Effector CD8-positive, alpha-beta T cell (primary cell): ENCODE measurements at regions not wholly inside any gene's neighbourhood (a gene's known extent, or its start where the extent isn't known, plus 50 kb on each side); places are given as distances from the start of the nearest gene placed in this dataset.
"Not testable (repeated sequence)": the region's sequence is repeated elsewhere in the genome, so short reads cannot be mapped to it uniquely, and the experiment has no call there.

Experiments used
- DNase-seq: peaks from one replicate; lab custom pipeline; 2025; lab: John Stamatoyannopoulos, UW

DNA sequence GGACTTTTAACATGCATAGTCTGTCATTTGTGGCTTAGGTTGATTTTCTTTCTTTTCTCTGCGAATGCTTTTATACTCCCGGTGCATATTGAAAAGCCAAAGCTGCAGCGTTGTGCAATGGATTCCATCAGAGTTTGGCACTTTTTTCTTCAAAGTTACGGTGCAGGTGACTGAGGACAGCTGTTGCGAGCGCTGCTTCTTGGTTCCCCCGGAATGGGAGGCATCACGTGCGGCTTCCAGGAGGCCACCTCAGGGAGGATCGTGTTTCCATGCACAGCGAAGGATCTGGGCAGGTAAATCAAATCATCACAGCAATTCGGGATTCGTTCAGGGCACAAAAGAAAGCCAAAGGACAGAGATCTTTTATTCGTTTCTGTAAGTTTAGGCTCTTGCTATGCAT lies 109.6 kb upstream of the ALKAL2 start:
- DNase-seq = no peak

DNA sequence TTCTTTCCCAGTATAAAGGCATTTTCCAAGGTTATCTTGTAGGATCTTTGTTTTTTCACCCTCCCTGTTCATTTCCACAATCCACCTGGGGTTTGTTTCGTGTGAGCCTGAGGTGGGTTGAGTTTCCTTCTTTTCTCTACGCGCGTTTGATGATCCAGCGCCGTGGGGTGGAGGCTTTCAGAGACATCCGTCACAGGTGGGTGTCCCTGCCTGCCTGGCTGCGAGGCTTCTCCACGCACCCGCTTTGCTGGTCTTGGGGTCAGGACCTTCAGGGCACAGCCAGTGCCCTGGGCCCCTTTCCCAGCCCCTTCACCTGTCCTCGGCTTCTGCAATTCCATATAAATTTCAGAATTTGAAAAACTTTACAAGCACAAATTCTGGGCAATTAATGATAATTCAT lies 109.0 kb upstream of the ALKAL2 start:
- DNase-seq = no peak

DNA sequence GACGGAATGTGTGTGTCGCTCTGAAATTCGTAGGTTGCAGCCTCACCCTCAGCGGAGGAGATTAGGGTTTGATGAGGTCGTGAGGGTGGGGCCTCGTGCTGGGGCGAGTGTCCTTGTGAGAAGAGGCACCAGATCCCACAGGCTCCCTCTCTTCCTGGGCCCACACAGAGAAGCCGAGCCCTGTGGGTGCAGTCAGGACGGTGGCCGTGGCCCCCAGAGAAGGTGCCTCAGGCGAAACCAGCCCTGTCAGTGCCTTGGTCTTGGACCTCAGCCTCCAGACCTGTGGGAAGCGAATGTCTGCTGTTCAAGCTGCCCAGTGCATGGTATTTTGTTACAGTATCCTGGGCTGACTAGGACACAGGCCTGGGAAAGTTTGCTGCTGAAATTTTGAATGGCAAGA lies 108.0 kb upstream of the ALKAL2 start:
- DNase-seq = no peak

DNA sequence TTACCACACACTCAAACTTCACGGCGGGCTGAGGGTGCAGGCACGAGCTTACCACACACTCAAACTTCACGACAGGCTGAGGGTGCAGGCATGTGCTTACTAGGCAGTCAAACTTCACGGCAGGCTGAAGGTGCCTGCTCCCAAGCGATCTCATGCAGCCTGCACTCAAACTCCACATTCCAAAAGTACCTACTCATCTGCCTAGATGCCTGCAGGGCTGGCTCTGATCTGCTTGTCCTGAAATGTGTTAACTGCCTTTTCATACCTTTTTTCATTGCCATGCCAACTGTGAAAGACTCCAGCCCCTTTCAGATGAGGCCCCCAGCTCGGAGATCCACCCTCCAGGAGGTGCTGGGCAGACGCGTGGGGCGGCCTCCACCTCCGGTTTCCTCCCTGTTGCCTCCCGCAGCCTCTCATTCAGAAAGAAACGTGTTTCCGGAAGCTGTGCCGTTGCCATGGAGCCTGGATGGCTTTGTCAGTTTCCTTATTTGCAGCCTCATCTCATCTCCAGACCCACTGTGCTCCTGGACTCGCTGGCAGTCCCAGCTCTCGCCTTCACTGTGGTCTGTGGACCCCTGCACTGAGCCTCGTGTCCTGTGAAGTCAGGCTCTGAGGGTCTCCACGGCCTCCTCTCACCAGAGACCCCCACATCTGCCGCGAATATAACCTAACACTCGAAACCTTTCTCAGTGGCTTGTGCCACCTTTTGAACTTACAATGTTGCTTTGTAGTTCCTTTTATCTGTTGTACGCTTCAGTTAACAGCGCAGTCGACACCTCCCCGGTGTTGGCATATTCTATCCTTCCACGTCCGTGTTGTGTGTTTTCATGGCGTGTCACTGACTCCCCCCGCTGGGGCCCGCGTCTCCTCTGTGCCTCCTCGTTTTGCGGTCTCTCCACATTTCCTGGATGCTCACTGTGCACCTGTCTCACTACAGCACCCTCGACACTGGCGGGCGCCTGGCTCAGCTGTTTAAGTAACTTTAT lies 106.1 kb upstream of the ALKAL2 start:
- DNase-seq = peak; percentile 26

DNA sequence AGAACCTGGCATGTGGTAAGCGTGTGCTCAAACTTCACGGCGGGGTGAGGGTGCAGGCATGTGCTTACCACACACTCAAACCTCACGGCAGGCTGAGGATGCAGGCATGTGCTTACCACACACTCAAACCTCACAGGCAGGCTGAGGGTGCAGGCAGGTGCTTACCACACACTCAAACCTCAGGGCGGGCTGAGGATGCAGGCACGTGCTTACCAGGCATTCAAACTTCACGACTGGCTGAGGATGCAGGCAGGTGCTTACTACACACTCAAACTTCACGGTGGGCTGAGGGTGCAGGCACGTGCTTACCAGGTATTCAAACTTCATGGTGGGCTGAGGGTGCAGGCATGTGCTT lies 105.0 kb upstream of the ALKAL2 start:
- DNase-seq = no peak

DNA sequence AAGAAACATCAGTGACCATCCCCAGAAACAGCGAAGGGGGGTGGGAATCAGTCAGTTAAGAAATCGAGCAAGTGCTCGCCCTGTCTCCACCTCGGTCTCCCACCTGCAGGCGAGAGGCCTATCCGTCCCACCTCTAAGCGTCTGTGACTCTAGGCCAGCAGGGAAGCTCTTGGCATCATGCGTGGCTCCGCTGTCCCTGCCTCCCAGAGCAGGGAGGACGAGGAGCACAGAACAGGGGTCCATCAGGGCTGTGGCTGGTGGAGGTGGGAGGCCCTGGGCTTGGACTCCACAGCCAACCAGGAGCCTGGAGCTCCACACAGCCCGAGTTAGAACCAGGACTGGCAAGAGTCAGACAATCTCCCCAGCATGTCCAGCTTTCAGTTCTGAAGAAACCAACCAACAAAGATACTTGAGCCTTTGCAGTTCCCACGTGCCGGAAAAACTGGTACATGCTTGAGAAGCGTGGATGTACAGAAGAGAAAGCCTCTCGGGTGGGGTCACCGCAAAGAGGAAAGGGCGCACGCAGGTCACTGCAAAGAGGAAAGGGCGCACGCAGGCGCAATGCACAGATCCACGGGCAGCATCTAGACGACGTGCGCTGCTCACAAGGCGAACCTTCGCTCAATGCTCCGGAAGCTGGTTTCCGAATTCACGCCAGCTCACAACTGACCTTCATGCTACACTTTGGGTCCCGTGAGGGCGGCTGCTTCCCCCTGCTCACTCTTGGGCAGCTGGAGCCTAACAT lies 104.5 kb upstream of the ALKAL2 start:
- DNase-seq = no peak

DNA sequence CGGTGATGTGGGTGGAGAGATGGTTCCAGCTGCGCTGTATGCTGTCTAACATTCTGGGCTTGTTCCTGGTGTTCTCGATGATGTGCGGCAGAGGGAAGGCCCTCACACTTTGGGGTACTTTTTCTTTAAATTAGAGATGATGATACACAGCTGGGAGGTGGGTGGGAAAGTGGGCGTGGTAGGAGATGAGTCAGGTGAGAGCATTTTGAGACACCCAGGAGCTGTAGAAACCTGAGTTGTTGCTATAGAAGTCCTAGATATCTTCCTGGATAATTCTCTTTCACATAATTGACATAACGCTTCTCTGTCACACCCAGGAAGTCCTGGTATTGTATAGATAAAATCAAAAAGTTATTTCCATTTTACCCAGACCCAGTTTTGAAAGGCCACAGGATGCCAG lies 103.8 kb upstream of the ALKAL2 start:
- DNase-seq = no peak

DNA sequence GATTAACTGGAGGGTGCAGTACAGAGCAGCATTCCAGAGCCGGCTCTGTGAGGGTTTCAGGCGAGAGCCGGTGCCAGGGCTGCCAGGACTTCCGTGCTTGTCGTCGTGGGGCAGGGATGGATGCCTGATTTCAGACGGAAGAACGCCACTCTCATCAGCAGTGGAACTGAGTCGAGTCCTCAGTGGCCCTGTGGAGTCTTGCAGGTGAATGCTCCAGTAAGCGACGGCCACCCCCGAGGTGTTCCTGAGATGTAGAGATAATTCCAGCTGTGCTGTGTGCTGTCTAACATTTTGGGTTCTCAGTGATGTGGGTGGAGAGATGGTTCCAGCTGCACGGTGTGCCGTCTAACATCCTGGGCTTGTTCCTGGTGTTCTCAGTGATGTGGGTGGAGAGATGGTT lies 103.1 kb upstream of the ALKAL2 start:
- DNase-seq = no peak

DNA sequence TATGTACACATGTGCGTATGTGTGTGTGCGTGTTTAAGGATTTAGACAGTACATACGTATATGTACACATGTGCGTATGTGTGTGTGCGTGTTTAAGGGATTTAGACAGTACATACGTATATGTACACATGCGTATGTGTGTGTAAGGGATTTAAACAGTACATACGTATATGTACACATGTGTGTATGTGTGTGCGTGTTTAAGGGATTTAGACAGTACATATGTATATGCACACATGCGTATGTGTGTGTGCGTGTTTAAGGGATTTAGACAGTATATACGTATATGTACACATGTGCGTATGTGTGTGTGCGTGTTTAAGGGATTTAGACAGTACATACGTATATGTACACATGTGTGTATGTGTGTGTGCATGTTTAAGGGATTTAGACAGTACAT lies 102.1 kb upstream of the ALKAL2 start:
- not testable (repeated sequence) for DNase-seq

DNA sequence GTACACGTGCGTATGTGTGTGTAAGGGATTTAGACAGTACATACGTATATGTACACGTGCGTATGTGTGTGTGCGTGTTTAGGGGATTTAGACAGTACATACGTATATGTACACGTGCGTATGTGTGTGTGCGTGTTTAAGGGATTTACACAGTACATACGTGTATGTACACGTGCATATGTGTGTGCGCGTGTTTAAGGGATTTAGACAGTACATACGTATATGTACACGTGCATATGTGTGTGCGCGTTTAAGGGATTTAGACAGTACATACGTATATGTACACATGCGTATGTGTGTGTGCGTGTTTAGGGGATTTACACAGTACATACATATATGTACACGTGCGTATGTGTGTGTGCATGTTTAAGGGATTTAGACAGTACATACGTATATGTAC lies 100.9 kb upstream of the ALKAL2 start:
- DNase-seq = not testable (repeated sequence)

DNA sequence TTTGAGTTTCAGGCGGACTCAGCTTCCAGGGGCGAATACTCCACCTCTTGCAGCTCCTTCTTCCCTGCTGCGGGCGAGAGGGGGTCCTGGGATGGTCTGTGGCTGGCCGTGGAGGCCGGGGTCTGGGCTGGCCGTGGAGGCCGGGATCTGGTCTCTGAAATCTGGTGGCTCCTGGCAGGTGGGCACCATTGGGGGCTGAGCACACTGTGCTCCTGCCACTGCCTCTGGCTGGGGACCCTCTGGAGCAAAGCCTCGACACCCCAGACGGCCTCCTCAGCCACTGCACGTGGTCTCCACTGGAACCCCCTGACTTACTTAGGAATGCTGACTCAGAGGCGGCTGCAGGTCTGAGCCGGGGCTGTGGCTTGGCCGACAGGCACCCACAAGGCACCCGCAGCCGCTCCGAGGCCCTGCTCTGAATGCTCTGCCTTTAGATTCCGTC lies 100.1 kb upstream of the ALKAL2 start:
- DNase-seq = no peak

DNA sequence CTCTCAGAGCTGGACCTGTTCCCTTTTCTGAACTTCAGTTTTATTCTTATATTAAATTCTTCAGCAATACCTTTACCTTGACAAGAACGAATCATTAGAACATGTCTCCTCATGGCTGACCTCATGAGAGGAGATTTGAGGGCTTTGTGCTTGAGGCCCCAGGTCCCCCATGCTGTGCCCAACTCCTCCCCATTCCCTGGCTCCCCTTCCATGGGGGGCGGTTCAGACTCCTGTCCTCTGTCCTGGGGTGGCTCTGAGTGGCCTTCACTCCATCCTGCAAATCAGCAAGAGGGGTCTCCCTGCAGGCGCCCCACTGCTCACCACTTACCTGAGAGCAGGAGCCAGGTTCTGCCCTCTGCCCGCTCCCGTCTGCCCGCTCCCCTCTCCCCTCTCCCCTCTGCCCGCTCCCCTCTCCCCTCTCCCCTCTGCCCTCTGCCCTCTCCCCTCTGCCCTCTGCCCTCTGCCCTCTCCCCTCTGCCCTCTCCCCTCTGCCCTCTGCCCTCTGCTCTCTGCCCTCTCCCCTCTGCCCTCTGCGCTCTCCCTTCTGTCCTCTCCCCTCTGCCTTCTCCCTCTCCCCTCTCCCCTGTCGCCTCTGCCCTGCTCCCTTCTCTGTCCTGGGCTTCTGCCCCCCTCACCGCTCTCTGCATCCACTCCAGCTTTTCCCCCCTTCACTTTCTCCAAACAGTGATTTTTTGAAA lies 98.7 kb upstream of the ALKAL2 start:
- no peak for DNase-seq

DNA sequence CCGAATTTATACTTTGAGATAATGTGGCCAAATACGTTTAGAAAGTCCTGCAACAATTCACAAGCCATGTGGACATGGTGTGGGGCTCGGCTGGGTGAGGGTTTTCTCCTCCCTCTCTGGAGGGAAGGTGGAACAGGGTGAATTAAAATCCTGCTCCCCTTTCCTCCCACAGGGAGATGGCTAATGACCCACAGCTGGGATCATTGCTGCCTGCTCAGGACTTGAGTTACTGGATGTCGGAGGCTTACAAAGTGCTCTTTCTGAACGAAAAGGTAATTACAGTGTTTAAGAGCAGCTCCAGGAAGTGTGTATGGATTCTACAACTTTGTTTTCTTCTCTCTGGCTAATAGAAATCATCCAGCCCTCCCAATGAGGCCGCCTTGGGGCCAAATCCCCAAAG lies 97.9 kb upstream of the ALKAL2 start:
- no peak for DNase-seq

DNA sequence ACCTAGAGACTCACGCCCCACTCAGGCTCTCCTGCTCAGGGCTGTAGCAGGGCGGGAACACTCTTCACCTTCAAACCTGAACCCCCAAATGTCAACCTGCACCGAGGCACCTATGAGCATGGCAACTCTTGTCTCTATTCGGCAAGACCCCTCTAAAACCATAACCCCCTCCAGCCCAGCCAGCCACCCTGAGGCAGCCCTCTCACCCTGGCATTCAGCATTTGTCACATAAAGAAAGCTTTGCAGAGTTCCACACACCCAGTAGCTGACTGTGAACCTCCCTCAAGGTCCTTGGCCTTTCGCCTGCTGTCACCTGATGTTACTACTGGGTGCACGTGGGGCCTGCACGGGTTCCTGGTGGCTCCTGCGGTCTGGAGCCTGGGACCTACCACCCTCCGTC lies 97.2 kb upstream of the ALKAL2 start:
- DNase-seq = no peak

DNA sequence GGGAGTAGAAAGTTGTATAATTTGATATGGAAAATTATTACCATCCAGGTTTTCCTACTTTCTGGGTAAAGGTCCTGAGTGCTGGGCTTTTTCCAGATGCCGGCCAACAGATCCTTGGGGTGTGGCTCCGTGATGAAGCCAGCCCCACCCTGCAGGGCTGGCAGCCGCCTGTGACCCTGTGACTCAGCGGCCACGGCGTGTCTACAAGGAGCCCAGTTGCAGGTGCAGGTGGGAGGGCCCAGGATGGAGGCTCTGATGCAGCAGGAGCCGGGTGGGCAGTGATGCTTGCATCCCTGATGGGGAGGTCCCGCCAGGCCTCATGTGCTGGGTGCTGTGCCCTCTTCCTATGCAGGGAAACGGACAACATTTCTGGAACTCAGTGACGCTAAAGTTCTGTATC lies 96.0 kb upstream of the ALKAL2 start:
- no peak for DNase-seq

DNA sequence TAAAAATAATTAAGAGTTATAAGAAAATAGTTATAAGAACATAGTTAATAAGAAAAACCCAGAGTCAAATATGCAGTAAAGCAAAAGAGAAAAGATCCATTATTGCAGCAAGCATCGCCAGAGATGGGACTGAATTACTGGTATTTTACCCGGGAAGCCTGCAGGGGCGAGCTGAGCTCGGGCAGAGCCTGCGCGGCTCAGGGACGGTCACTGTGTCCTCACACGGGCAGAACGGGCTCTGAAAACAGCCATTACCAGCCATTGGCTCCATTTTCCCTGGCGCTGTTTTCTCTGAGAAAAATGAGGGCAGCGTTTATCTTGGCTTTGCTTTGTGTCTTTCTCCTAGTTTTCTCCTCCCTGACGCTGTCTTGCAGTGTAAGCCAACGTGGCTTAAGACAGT lies 95.3 kb upstream of the ALKAL2 start:
- no peak for DNase-seq

DNA sequence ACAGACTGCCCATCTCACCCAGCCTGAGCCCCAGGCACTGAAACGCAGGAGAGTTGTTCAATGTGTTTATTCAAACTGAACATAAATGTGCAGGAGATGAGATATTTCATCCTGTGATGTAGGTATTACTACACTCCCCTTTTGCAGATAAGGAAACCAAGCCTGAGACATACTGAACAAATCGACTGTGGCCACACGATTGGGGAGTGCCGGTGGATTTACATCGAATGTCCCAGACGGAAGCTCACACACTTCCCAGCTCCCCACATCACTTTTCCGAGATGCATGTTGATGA lies 94.8 kb upstream of the ALKAL2 start:
- DNase-seq = no peak

DNA sequence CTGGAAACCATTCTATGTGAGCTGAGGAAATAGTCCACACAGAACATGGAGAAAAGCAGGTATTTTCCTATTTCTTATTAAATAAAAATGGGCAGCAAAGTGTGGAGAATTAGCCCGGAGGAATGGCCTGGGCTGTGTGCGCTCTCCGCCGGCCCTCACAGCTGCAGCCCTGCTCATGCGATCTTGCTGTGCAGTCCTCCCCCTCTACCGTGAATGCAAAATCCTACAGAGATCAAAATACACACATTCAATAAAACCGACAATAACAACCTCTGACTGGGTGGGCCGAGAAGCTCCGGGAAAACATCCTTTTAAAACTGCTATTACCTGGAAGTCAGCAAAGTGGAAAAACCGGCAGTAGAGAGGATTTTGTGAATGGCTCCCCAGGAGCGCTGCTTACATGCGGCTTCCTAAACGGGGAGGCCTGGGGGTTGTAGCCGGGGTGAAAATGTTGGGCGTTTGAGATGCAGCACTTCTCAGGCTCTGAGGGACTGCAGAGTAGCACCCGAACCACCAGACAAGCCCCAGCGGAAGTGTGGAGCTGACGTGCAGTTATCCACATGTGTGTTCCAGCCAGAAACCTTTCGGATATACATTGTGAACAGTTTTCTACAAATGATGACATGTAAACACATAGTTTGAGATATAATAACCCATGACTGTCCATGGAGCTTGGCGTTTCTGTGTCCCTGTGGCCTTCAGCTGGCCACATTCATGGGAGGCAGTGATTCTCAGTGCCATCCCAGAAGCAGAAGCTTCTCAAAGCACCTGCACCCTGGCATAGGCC lies 94.2 kb upstream of the ALKAL2 start:
- no peak for DNase-seq

DNA sequence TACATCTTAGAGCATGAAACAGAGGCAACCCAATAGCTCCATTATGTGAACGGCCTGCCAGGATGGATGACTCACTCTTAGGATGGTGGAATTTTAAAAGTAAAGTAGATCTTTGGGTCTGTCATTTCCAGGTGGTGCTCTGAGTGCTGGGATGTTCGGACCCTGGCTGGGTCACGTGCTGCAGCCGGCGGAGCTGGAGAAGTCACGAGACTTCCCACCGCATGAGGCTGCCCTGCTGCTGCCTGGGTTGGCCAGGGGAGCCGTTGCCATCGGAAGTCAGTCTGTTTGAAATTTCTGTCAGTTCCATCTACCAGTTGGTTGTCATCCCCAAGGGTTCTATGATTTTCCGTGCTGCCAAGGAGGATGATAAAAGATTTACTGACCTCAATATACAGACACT lies 93.3 kb upstream of the ALKAL2 start:
- no peak for DNase-seq

DNA sequence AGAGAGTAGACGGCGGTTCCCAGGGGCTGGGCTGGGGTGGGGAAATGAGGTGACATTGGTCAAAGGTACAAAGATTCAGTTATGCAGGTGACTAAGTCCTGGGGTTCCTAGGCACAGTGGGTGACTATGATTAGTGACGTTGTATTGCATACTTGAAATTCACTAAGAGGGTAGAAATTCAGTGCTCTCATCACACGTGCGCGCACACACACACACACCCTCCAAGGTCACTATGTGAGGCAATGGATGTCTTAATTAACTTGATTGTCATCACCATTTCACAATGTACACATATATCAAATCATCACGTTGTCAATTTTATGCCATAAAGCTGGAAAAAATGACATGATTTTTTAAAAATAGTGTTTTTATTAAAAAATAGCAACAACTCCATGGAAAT lies 92.9 kb upstream of the ALKAL2 start:
- DNase-seq = no peak

DNA sequence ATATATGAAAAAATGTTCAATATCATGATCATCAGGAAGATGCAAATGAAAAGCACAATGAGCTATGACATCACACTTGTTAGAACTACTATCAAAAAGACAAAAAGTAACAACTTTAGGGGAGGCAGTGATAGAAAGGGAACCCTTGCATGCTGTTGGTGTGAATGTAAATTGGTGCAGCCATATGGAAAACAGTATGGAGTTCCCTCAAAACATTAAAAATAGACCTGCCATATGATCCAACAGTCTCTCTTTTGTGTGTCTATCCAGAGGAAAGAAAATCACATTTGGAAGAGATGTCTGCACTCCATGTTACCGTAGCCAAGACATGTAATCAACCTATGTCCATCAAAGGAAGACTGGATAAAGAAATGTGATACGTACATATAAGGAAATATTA lies 92.3 kb upstream of the ALKAL2 start:
- DNase-seq = no peak

DNA sequence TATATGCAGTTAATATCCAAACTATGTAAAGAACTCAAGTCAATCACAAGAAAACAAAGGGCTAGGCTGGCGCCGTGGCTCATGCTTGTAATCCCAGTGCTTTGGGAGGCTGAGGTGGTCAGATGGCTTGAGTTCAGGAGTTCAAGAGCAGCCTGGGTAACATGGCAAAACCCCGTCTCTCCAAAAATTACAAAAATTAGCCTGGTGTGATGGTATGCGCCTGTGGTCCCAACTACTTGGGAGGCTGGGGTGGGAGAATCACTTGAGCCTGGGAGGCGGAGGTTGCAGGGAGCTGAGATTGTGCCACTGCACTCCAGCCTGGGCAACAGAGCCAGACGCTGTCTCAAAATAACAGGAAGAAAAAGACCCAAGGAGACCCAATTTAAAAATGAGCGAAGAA lies 91.9 kb upstream of the ALKAL2 start:
- DNase-seq = no peak
